ENCODE measurements at regions not wholly inside any gene's neighbourhood (a gene's known extent, or its start where the extent isn't known, plus 50 kb on each side); places are given as distances from the start of the nearest gene placed in this dataset.

DNA sequence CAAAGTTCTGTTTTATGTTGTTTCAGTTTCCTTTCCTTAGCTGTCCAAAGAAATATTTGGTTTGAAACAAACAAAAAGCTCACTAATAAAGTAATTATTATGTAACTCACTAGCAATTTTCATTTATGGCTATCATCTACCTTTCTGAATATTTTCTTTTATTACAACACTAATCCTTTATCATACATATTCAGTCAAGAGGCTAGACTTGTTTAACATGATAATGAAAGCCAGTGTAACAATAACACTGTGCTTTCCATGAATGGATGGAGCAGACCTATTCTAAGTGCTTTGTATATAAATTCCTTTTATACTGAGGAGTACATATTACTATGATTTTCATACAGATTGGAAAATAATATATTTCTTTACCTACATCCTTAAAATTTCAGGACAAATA lies 972.8 kb upstream of the ADGRL4 start:
- intact Hi-C loops (cut with DNase I) = no loop called here
- Histone ChIP-seq H3K27me3 (no peaks in the 10 kb centered on the region), H3K36me3 (no peaks in the 10 kb centered on the region), H3K4me3 (no peak overlapping the region), H3K9me3 (no peaks in the 10 kb centered on the region), H3K4me1 (peaks cover 0 to 4% (median 0%) of the 10 kb centered on the region in 3 donors), H3K27ac (no peak overlapping the region)
- no peak for DNase-seq
- TF ChIP-seq CTCF (IDR thresholded peaks at IDR 0.05) (no peak), POLR2A (IDR thresholded peaks at IDR 0.05) (no peak)

GRCh38 chr1:79976287-79976686 lies 969.8 kb upstream of the ADGRL4 start:
- 47 to 58% methylated on average over 3 of the region's 3 CpGs for WGBS, 2 donors
- peaks cover 0 to under 1% (median 0%) of the 10 kb centered on the region in 3 donors for H3K4me1 ChIP-seq
- H3K9me3 ChIP-seq = no peaks in the 10 kb centered on the region
- no peaks in the 10 kb centered on the region for H3K27me3 ChIP-seq
- no peak overlapping the region for H3K4me3 ChIP-seq
- H3K27ac ChIP-seq = no peak overlapping the region
- DNase-seq = no peak
- H3K36me3 ChIP-seq = no peaks in the 10 kb centered on the region
- intact Hi-C loops (cut with DNase I) = no loop called here
- TF ChIP-seq CTCF (IDR thresholded peaks at IDR 0.05) (no peak), POLR2A (IDR thresholded peaks at IDR 0.05) (no peak)

DNA sequence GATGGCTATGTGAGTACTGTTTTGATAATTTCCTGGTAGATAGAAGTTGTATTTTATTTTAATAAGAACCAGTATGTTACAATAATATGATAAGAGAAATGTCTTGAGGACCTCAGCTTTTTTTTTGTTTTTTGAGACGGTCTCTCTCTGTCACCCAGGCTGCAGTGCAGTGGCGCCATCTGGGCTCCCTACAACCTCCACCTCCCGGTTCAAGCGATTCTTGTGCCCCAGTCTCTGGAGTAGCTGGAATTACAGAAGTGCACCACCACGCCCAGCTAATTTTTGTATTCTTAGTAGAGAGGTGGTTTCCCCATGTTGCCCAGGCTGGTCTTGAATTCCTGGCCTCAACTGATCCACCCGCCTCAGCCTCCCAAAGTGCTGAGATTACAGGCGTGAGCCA lies 968.1 kb upstream of the ADGRL4 start:
- H3K36me3 ChIP-seq = no peaks in the 10 kb centered on the region
- TF ChIP-seq CTCF (IDR thresholded peaks at IDR 0.05) (no peak), POLR2A (IDR thresholded peaks at IDR 0.05) (no peak)
- H3K4me3 ChIP-seq = no peak overlapping the region
- H3K27me3 ChIP-seq = no peaks in the 10 kb centered on the region
- 79 to 90% methylated on average over 7 of the region's 7 CpGs for WGBS, 2 donors
- no peaks in the 10 kb centered on the region for H3K4me1 ChIP-seq
- intact Hi-C loops (cut with DNase I) = no loop called here
- no peak for DNase-seq
- no peak overlapping the region for H3K27ac ChIP-seq
- no peaks in the 10 kb centered on the region for H3K9me3 ChIP-seq

DNA sequence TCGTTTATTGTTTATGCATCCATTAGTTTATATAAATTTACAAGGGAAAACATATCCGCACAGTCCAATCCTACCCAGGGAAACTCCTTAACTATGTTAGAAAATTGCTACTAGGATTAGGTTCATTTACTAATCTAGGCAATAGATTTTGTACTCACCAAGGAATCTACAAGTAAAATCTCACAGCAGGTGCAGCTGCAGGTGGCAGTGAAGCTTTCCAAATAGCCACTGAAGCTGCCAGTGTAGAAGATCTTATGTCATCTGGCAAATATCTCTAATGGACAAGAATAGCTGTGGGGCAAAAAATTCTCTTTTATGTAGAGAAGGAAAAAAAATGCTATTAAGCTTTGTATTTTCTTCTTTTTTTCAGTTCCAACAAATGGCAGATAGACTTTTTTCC lies 963.4 kb upstream of the ADGRL4 start:
- intact Hi-C loops (cut with DNase I) = no loop called here
- 72 to 89% methylated on average over 2 of the region's 2 CpGs for WGBS, 2 donors
- Histone ChIP-seq H3K27me3 (no peaks in the 10 kb centered on the region), H3K36me3 (no peaks in the 10 kb centered on the region), H3K4me1 (no peaks in the 10 kb centered on the region), H3K27ac (no peak overlapping the region), H3K4me3 (no peak overlapping the region), H3K9me3 (no peaks in the 10 kb centered on the region)
- no peak for DNase-seq
- no peak for TF ChIP-seq CTCF (IDR thresholded peaks at IDR 0.05)
- TF ChIP-seq POLR2A (IDR thresholded peaks at IDR 0.05) = no peak

DNA sequence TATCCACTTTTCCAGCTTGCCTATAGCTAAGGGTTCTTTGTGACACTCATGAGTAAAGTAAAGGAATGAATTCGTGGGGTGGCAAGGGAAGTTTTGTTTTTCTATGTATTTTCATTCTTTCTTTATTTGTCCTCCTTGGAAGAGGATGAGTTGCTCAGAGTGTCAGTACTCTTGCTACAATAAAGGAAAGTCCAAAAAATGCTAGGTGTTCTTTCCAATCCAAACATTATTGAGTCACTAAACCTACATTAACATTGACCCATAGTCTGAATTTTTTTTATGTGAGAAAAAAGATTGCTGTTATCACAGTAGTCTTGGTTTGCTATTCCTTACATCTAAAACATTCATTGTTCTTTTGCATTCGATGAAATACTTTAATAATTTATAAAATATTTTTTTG lies 959.9 kb upstream of the ADGRL4 start:
- Histone ChIP-seq H3K9me3 (no peaks in the 10 kb centered on the region), H3K36me3 (no peaks in the 10 kb centered on the region), H3K27ac (no peak overlapping the region), H3K27me3 (no peaks in the 10 kb centered on the region), H3K4me3 (no peak overlapping the region), H3K4me1 (no peaks in the 10 kb centered on the region)
- WGBS, 2 donors = 54 to 68% methylated on average over 2 of the region's 2 CpGs
- intact Hi-C loops (cut with DNase I) = no loop called here
- DNase-seq = no peak
- TF ChIP-seq POLR2A (IDR thresholded peaks at IDR 0.05) = no peak
- TF ChIP-seq CTCF (IDR thresholded peaks at IDR 0.05) = no peak
